ENCODE measurements at regions not wholly inside any gene's neighbourhood (a gene's known extent, or its start where the extent isn't known, plus 50 kb on each side); places are given as distances from the start of the nearest gene placed in this dataset.

- TF ChIP-seq CTCF (IDR thresholded peaks at IDR 0.05) (no peak), POLR2A (IDR thresholded peaks at IDR 0.05) (no peak)
Measured at GRCh38 chr15:38622908-38623307, 58.3 kb upstream of the RASGRP1 start.

All from esophagus squamous epithelium (tissue), 4 donors.